Panc1 (cell line): ENCODE measurements at regions not wholly inside any gene's neighbourhood (a gene's known extent, or its start where the extent isn't known, plus 50 kb on each side); places are given as distances from the start of the nearest gene placed in this dataset.

Experiments
- CTCF ChIP-seq: fragments of 450-650 bp; IDR thresholded peaks from 2 replicates; pipeline ENCODE4 v1.5.1; 2017; ENCODE audit warnings: mild to moderate bottlenecking
- POLR2AphosphoS5 ChIP-seq: IDR thresholded peaks from 2 replicates; pipeline ENCODE4 v1.6.1; 2012; ENCODE audit warnings: mild to moderate bottlenecking, low read depth, low read length, moderate library complexity
- REST ChIP-seq, 2 experiments: IDR thresholded peaks; 2 replicates each; pipeline ENCODE4 v1.6.1; 2011 to 2012; ENCODE audit warnings: low read depth in 2 of 2, control low read depth in 1 of 2, low read length in 1 of 2, mild to moderate bottlenecking in 1 of 2, moderate library complexity in 1 of 2; ENCODE audit not compliant: insufficient read depth in 1 of 2

- TF ChIP-seq POLR2AphosphoS5 (no peak), CTCF (no peak), REST (IDR thresholded peaks at IDR 0.05; ENCODE audit: insufficient read depth in 1 of 2, low read depth in 2 of 2, low read length in 1 of 2) (no peak)
Measured at GRCh38 chr9:82680179-82680935, 382.6 kb downstream of the RASEF start.
